OCI-LY1 (cell line): ENCODE measurements at regions not wholly inside any gene's neighbourhood (a gene's known extent, or its start where the extent isn't known, plus 50 kb on each side); places are given as distances from the start of the nearest gene placed in this dataset.

ENCODE experiments used
- CTCF ChIP-seq: fragments of 200-600 bp; sonication (generic), shearing (Covaris generic); IDR thresholded peaks from 2 replicates; pipeline ENCODE4 v1.5.1; 2017; ENCODE audit warnings: mild to moderate bottlenecking, antibody characterized with exemption, low read length, moderate library complexity, mixed read lengths
- EZH2 ChIP-seq: fragments of 200-600 bp; sonication (generic), shearing (Covaris generic); IDR thresholded peaks from 2 replicates; pipeline ENCODE4 v1.8.0; 2017; ENCODE audit warnings: borderline replicate concordance, mixed run types, mild to moderate bottlenecking, antibody characterized with exemption, low read length, moderate library complexity, mixed read lengths

- TF ChIP-seq EZH2: no peak
- TF ChIP-seq CTCF: no peak
Measured at GRCh38 chr14:22296088-22296487, 292.9 kb downstream of the DAD1 start.
